Thyroid gland (tissue), 4 donors: ENCODE measurements at regions not wholly inside any gene's neighbourhood (a gene's known extent, or its start where the extent isn't known, plus 50 kb on each side); places are given as distances from the start of the nearest gene placed in this dataset.

Experiments
- POLR2A ChIP-seq, 2 donors: fragments of 450-650 bp; IDR thresholded peaks; one replicate each; pipeline ENCODE4 v1.6.1; 2017; ENCODE audit warnings: antibody characterized with exemption in 2 of 2, mild to moderate bottlenecking in 2 of 2, moderate library complexity in 1 of 2
- TF ChIP-seq, protein P1 (sequence below), 6 experiments: fragments of 200-600 bp in 3 of 6; fragments of 450-650 bp in 3 of 6; sonication (generic) in 3 of 6; IDR thresholded peaks; one replicate each; pipeline ENCODE4 v1.5.1; 2016 to 2019; ENCODE audit warnings: antibody characterized with exemption in 6 of 6, mild to moderate bottlenecking in 2 of 6, inconsistent platforms in 1 of 6, moderate library complexity in 1 of 6

DNA sequence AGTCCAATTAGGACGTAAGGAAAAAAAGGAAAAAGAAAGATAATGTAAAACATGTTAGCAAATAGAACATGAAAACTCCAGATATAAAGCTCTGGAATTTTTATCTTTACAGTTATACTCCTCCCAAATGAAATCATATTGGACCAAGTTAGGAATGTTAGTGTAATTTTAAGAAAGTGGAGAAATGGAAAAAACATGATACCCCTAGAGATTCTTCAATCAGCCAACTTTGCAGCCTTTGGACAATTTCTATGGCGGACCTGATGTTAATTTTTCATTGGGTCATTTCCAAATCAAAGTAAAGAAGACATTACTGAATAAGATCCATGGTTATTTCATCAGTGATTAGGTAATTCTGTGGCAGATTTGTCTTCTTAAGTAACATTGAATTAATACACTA is 748.7 kb downstream of the RFPL4B start:
- TF ChIP-seq, protein P1, sequence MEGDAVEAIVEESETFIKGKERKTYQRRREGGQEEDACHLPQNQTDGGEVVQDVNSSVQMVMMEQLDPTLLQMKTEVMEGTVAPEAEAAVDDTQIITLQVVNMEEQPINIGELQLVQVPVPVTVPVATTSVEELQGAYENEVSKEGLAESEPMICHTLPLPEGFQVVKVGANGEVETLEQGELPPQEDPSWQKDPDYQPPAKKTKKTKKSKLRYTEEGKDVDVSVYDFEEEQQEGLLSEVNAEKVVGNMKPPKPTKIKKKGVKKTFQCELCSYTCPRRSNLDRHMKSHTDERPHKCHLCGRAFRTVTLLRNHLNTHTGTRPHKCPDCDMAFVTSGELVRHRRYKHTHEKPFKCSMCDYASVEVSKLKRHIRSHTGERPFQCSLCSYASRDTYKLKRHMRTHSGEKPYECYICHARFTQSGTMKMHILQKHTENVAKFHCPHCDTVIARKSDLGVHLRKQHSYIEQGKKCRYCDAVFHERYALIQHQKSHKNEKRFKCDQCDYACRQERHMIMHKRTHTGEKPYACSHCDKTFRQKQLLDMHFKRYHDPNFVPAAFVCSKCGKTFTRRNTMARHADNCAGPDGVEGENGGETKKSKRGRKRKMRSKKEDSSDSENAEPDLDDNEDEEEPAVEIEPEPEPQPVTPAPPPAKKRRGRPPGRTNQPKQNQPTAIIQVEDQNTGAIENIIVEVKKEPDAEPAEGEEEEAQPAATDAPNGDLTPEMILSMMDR (IDR thresholded peaks at IDR 0.05): no peak
- no peak for TF ChIP-seq POLR2A (IDR thresholded peaks at IDR 0.05)
